Neural progenitor cell (in vitro differentiated cells): ENCODE measurements at regions not wholly inside any gene's neighbourhood (a gene's known extent, or its start where the extent isn't known, plus 50 kb on each side); places are given as distances from the start of the nearest gene placed in this dataset.

Source experiments
- DNase-seq: peaks from one replicate; pipeline ENCODE4 v3.0.0-alpha.2; 2016; ENCODE audit warnings: low spot score
- H2AFZ ChIP-seq: fragments of 200-600 bp; sonication (generic); replicated peaks from 2 replicates; pipeline ENCODE4 v1.6.1; 2016; ENCODE audit warnings: antibody characterized with exemption
- H3F3A ChIP-seq: fragments of 200-600 bp; sonication (generic); 2 replicates; pipeline ENCODE4 v1.6.1; 2016; ENCODE audit warnings: antibody characterized with exemption, low read depth
- H3K27ac ChIP-seq: fragments of 200-600 bp; sonication (generic); 2 replicates; pipeline ENCODE4 v1.5.1; 2016; ENCODE audit warnings: mild to moderate bottlenecking
- H3K27me3 ChIP-seq: fragments of 200-600 bp; sonication (generic); 2 replicates; pipeline ENCODE4 v1.6.1; 2016; ENCODE audit warnings: mild to moderate bottlenecking, moderate library complexity
- H3K36me3 ChIP-seq: fragments of 200-600 bp; sonication (generic); 2 replicates; pipeline ENCODE4 v1.5.1; 2016
- H3K4me1 ChIP-seq: fragments of 200-600 bp; sonication (generic); 2 replicates; pipeline ENCODE4 v1.6.1; 2016; ENCODE audit warnings: mixed run types
- H3K4me2 ChIP-seq: fragments of 200-600 bp; sonication (generic); 2 replicates; pipeline ENCODE4 v1.6.1; 2016
- H3K4me3 ChIP-seq: fragments of 200-600 bp; sonication (generic); 2 replicates; pipeline ENCODE4 v1.5.1; 2016
- H3K79me2 ChIP-seq: fragments of 200-600 bp; sonication (generic); 2 replicates; pipeline ENCODE4 v1.6.1; 2016; ENCODE audit warnings: low read depth
- H3K9ac ChIP-seq: fragments of 200-600 bp; sonication (generic); 2 replicates; pipeline ENCODE4 v1.6.1; 2016
- H3K9me3 ChIP-seq: fragments of 200-600 bp; sonication (generic); 2 replicates; pipeline ENCODE4 v1.5.1; 2016; ENCODE audit warnings: low read depth
- H4K20me1 ChIP-seq: fragments of 200-600 bp; sonication (generic); 2 replicates; pipeline ENCODE4 v1.6.1; 2016; ENCODE audit warnings: low read depth
- H3K27ac Mint-ChIP-seq: 3 replicates; pipeline ENCODE4 v1.8.0; 2021; ENCODE audit warnings: mixed read lengths
- H3K27me3 Mint-ChIP-seq: 2 replicates; pipeline ENCODE4 v1.8.0; 2022; ENCODE audit warnings: low read depth, mild to moderate bottlenecking, inconsistent platforms, moderate library complexity, mixed read lengths; ENCODE audit not compliant: insufficient read depth
- H3K36me3 Mint-ChIP-seq: 3 replicates; pipeline ENCODE4 v1.8.0; 2021; ENCODE audit warnings: mixed read lengths
- H3K4me1 Mint-ChIP-seq: 3 replicates; pipeline ENCODE4 v1.8.0; 2021; ENCODE audit warnings: mixed read lengths
- H3K4me3 Mint-ChIP-seq: 3 replicates; pipeline ENCODE4 v1.8.0; 2021; ENCODE audit warnings: mild to moderate bottlenecking, moderate library complexity, mixed read lengths
- H3K9me3 Mint-ChIP-seq: 3 replicates; pipeline ENCODE4 v1.8.0; 2020; ENCODE audit warnings: mixed read lengths
- EZH2 ChIP-seq: fragments of 200-600 bp; sonication (generic); IDR thresholded peaks from 2 replicates; pipeline ENCODE4 v1.6.1; 2017; ENCODE audit warnings: antibody characterized with exemption, mild to moderate bottlenecking, moderate library complexity
- EZH2phosphoT487 ChIP-seq: fragments of 200-600 bp; sonication (generic); IDR thresholded peaks from 2 replicates; pipeline ENCODE4 v1.6.1; 2017; ENCODE audit warnings: antibody characterized with exemption
- TF ChIP-seq, protein P1 (sequence below): fragments of 200-600 bp; sonication (generic); IDR thresholded peaks from 2 replicates; pipeline ENCODE4 v1.5.1; 2017; ENCODE audit warnings: antibody characterized with exemption, mild to moderate bottlenecking

DNA sequence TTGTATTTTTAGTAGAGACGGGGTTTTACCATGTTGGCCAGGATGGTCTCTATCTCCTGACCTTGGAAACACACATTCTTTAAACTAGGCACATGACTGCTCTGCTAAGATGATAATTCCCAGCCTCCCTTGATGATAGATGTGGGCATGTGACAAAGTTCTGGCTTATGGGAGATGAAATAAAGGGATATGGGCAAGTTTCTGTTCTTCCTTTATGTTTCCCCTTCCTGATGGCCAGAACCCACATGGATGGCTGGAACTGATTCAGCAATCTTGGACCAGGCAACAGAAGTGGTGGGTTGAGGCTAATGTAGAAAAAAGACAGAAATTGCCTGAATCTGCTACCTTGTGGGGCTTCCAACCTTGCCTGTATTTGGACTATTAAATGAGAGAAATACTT lies 60.7 kb upstream of the NRP1 start:
- Histone ChIP-seq H3K9me3 (no peaks in the 10 kb centered on the region), H3K4me2 (no peak overlapping the region), H3K27me3 (no peaks in the 10 kb centered on the region), H3K27ac (no peak overlapping the region), H3K9ac (no peak overlapping the region), H4K20me1 (no peaks in the 10 kb centered on the region), H3K79me2 (no peaks in the 10 kb centered on the region), H3F3A (no peaks in the 10 kb centered on the region), H3K4me3 (no peak overlapping the region), H3K36me3 (no peaks in the 10 kb centered on the region), H2AFZ (no peak overlapping the region), H3K4me1 (no peaks in the 10 kb centered on the region)
- no peak overlapping the region for H3K27ac Mint-ChIP-seq
- H3K4me3 Mint-ChIP-seq: no peak overlapping the region
- DNase-seq: no peak
- peaks cover 2% of the 10 kb centered on the region for H3K27me3 Mint-ChIP-seq
- H3K4me1 Mint-ChIP-seq: peaks cover 6% of the 10 kb centered on the region
- H3K9me3 Mint-ChIP-seq: peaks cover 11% of the 10 kb centered on the region
- H3K36me3 Mint-ChIP-seq: no peaks in the 10 kb centered on the region
- TF ChIP-seq, protein P1, sequence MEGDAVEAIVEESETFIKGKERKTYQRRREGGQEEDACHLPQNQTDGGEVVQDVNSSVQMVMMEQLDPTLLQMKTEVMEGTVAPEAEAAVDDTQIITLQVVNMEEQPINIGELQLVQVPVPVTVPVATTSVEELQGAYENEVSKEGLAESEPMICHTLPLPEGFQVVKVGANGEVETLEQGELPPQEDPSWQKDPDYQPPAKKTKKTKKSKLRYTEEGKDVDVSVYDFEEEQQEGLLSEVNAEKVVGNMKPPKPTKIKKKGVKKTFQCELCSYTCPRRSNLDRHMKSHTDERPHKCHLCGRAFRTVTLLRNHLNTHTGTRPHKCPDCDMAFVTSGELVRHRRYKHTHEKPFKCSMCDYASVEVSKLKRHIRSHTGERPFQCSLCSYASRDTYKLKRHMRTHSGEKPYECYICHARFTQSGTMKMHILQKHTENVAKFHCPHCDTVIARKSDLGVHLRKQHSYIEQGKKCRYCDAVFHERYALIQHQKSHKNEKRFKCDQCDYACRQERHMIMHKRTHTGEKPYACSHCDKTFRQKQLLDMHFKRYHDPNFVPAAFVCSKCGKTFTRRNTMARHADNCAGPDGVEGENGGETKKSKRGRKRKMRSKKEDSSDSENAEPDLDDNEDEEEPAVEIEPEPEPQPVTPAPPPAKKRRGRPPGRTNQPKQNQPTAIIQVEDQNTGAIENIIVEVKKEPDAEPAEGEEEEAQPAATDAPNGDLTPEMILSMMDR: no peak
- TF ChIP-seq EZH2 (no peak), EZH2phosphoT487 (no peak)

DNA sequence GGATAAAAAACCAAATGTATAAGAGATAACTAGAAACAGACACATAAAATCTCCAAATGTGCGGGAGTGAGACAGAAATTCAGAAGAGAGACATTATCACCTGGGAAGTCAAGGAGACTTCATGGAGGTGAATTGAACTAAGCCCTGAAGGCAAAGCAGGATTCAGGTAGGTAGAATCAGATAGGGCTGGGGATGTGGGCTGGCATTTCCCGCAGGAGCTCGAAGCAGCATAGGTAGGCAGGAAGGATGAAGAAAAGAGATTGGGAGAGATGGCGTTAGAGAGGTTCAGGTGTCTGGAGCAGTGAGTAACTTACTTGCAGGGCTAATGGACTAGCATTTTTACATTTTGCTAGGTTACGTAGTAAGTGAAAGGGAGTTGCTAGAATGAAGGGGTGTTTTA lies 58.2 kb upstream of the NRP1 start:
- H3F3A ChIP-seq: no peaks in the 10 kb centered on the region
- Mint-ChIP-seq H3K4me3 (no peak overlapping the region), H3K27me3 (no peaks in the 10 kb centered on the region), H3K36me3 (no peaks in the 10 kb centered on the region), H3K27ac (no peak overlapping the region), H3K4me1 (peaks cover 6% of the 10 kb centered on the region), H3K9me3 (peaks cover 11% of the 10 kb centered on the region)
- DNase-seq: no peak
- no peaks in the 10 kb centered on the region for H3K36me3 ChIP-seq
- TF ChIP-seq EZH2phosphoT487: no peak
- TF ChIP-seq, protein P1: no peak
- TF ChIP-seq EZH2: no peak
- no peaks in the 10 kb centered on the region for H4K20me1 ChIP-seq
- no peaks in the 10 kb centered on the region for H3K27me3 ChIP-seq
- no peak overlapping the region for H3K27ac ChIP-seq
- H3K4me2 ChIP-seq: no peak overlapping the region
- H3K4me1 ChIP-seq: no peaks in the 10 kb centered on the region
- H3K79me2 ChIP-seq: no peaks in the 10 kb centered on the region
- H3K9me3 ChIP-seq: no peaks in the 10 kb centered on the region
- no peak overlapping the region for H2AFZ ChIP-seq
- no peak overlapping the region for H3K9ac ChIP-seq
- no peak overlapping the region for H3K4me3 ChIP-seq

DNA sequence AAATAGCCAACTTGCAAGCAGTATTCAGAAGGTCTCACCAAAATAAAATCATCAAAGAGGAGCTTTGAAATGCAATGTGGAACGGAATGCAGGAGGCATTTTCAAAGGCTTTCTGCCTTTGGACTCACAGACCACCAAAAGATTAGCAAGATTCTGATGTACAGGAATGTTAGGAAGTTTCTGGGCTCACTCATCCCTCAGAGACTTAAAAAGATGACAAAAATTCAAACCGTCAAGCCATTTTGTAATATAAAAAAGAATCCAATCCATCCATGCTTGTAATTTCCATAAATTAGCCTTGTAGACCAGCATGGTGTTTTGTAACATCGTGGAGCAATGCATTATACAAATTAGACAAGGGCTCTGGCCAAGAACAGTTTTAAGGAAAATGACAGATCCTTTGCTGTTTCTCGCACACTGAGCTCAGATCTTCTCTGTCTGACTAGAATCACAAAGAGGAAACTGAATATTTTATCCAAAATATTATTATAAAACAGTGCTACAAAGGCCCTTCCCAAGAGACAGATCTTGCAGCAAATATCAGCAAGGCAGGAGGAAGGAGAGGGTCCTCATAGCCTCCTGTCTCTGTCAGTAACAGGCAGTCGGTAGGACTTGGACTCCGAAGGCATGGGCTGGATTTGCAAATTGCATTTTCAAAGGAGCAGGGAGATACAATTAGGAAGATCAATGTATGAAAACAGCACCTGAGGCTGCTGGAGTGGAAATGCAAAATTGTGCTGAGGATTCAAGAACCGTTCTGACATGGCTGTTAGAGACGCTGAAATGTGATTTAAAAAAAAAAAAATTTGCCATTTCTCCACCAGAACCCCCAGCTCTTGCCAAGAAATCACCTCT lies 57.4 kb upstream of the NRP1 start:
- Histone ChIP-seq H3K36me3 (no peaks in the 10 kb centered on the region), H3K4me2 (no peak overlapping the region), H3K27me3 (no peaks in the 10 kb centered on the region), H3K4me3 (no peak overlapping the region), H3K79me2 (no peaks in the 10 kb centered on the region), H3F3A (no peaks in the 10 kb centered on the region), H3K9ac (no peak overlapping the region), H2AFZ (no peak overlapping the region), H3K9me3 (no peaks in the 10 kb centered on the region), H3K27ac (no peak overlapping the region), H4K20me1 (no peaks in the 10 kb centered on the region), H3K4me1 (no peaks in the 10 kb centered on the region)
- Mint-ChIP-seq H3K4me1 (peaks cover 6% of the 10 kb centered on the region), H3K36me3 (no peaks in the 10 kb centered on the region), H3K9me3 (peaks cover 5% of the 10 kb centered on the region), H3K27me3 (peaks cover 2% of the 10 kb centered on the region), H3K4me3 (no peak overlapping the region), H3K27ac (no peak overlapping the region)
- TF ChIP-seq, protein P1: no peak
- TF ChIP-seq EZH2phosphoT487: no peak
- DNase-seq: no peak
